ENCODE measurements at regions not wholly inside any gene's neighbourhood (a gene's known extent, or its start where the extent isn't known, plus 50 kb on each side); places are given as distances from the start of the nearest gene placed in this dataset.

- intact Hi-C loops (cut with DNase I) = loop anchor here (10.0 kb wide), 1 partner anchor 491 kb away; the partner anchor contains the start of gene SULF2
- no peak for DNase-seq (ENCODE audit: low spot score)
Observed at GRCh38 chr20:48275286-48276020, 490.2 kb upstream of the SULF2 start.

- intact Hi-C loops (cut with DNase I) = loop anchor here (10.0 kb wide), 1 partner anchor 489 kb away; the partner anchor contains the start of gene SULF2
- DNase-seq (ENCODE audit: low spot score) = no peak
Observed at GRCh38 chr20:48273843-48274242, 488.6 kb upstream of the SULF2 start.

DNA sequence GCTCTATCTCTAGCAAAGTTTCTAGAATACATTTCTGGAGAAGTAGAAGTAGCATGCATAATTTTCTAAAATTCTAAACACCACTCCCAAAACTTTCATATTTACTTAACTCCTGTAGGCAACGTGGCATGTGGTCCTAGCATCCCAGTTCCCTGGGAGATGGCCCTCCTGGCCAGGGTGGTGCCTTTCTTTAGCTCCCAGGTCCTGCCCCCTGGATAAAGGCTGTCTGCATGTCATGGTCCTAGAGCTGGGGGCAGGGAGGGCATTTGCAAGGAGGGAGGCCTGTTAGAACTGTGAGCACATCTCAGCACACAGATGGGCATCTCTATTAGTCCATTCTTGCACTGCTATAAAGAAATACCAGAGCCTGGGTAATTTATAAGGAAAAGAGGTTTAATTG lies 485.6 kb upstream of the SULF2 start:
- intact Hi-C loops (cut with DNase I) = loop anchor here (10.0 kb wide), 1 partner anchor 486 kb away; the partner anchor contains the start of gene SULF2
- DNase-seq (ENCODE audit: low spot score) = no peak

DNA sequence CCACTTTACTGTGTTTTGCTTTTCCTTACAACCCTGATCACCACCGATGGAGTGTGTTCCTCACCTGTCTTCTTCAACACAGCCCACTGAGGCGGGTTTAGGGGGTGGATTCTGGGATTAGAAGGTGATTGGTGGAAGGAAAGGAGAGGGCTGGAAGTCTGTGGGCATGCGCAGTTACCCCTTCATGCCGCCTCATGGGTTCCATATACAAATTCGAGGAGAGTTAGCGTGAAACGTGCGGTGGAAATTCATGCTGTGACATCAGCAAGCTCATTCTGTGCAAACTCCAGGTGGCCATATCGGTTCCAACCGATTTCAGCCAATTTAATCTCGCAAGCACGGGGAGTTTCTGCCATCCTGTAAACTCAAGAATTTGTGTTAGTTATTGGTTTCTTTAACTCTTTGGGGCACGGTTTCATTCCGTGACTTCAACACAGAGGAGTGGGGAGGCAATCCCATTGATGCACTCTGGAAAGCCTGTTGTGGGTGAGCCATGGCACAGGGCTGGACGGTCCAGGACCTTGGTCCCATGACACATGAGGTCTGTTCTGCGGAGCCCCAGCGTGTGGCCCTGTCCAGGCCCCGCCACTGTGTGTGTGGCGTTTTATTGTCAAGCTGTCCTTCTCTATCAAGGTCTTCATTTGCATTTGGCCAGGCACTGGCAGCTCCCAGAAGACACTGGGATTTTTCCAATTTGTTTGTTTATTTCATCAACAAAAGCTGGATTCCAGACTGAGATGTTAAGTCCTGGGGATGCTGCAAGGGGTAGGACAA lies 482.8 kb upstream of the SULF2 start:
- intact Hi-C loops (cut with DNase I) = no loop called here
- no peak for DNase-seq (ENCODE audit: low spot score)

DNA sequence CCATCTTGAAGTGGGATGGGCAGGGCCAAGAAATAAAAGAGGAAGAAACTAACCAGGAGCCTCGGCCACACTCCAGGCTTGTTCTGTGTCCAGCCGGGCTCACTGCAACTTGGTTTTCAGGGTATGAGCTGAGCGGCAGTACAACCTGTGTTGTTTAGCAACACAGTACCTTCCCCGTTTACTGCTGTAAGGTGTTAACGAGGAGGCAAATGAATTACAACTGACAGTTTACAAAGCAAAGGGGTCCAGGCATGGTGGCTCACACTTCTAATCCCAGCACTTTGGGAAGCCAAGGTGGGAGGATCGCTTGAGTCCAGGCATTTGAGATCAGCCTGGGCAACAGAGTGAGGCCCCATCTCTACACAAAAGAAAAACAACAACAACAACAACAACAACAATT lies 481.3 kb upstream of the SULF2 start:
- intact Hi-C loops (cut with DNase I) = no loop called here
- no peak for DNase-seq (ENCODE audit: low spot score)

DNA sequence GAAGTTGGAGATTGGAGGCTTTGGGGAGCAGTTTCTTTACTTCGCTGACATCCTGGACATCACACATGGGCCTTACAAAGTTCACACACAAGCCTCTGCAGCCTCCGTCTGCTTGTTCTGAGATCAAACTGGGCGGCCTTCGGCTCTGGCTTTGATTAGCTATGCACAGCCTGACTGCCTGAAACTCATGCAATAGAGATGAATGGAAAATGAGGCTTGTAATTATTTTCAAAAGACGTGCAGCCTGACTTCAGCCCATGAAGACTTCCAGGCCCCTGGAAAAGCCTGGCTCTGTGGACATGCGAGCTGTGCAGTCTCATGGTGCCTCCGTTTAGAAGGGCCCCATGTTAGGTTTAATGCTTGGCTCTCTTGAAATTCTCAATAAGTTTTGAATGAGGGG lies 480.5 kb upstream of the SULF2 start:
- no peak for DNase-seq (ENCODE audit: low spot score)

DNA sequence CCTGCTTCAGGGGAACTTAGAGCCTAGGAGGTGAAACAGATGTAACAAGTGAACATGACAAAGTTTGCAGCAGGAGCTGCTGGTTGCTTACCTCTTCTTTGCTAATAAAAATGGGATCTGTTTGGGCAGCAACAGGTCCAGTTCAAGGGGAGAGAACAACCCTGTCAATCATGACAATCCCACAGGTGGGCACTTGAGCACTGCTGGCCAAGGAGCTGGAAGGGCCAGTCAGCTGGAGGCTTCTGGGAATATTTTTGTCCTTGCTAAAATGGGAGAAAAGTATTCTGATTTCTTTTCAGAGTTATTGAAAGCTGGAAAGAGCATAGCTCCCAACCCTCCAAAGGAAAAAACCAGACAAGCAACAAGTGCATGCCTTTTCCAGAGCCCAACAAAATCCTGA lies 477.7 kb upstream of the SULF2 start:
- DNase-seq (ENCODE audit: low spot score) = no peak
- intact Hi-C loops (cut with DNase I) = no loop called here

More for the DNA sequence above, 480.5 kb upstream of the SULF2 start:
- intact Hi-C loops (cut with DNase I) = no loop called here

DNA sequence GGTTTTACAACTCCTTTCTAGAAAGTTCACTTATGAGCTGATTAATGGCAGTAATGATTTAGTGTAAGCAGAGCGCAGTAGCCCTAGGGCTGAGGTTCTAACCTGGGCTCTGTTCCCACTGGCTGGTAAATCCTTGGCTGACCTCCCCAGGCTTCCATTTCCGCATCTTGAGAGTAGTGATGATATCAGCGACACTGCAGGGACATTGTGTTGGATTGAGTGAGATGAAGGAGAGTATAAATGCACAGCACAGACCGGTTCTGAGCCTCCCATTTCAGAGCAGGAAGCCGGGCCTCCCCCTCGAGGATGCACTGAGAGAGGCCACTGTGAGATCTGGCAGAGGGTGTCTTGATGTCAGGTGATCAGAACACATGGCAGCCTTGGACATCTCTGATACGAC lies 477.2 kb upstream of the SULF2 start:
- DNase-seq (ENCODE audit: low spot score) = no peak
- intact Hi-C loops (cut with DNase I) = no loop called here

DNA sequence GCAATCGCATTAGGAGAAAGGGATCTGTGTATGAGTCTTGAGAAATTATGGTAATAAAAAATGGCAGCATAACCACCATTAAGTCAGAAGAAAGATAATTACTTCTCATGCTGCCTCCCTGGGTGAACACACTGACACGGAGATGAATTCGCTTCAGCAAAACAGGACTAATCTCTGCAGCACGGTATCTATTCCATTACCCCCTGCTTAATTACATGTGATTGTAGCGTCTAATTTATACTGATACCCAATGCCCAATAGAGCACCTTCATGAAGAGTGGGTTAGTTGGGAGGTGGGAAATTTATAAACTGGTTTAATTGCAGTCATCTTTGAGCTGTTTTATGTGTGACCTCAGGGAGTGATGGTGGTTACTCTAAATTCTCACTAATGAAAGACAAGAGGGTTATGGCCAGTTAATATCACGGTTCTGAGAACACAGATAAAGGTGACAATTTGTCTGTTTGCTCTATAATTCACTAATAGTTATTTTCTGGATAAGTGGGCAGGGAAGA lies 476.2 kb upstream of the SULF2 start:
- DNase-seq (ENCODE audit: low spot score) = no peak
- intact Hi-C loops (cut with DNase I) = no loop called here

DNA sequence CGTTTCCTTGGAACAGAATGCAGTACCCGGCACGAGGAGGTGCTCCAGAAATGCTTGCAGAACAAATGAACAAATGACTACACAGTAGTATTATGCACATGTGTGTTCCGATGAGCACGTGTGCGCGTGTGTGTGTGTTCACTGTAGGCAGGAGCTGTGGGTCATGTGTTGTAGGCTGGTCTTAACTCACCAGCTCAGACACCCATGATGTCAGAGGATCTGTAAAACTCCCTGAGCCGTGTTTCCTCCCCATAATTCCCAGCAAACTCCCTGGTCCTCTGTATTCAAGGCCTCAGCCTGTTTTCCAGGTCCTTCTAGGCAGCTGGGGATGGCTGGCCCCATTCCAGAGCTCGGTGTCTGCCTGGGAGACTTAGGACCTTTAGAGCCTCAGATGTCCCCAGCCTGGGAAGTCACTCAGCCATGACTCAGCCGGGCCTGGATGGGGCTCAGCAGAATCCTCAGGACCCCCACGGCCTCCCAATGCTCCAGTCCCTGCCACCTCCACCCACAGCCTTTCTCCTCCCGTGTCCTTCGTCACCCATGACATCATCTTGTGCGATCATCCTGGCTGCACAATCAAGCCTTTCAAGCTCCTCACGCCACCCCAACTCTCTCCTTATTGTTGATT lies 475.0 kb upstream of the SULF2 start:
- intact Hi-C loops (cut with DNase I) = loop anchor here (1.0 kb wide), 1 partner anchor 13 kb away; no protein-coding TSS in a partner anchor
- no peak for DNase-seq (ENCODE audit: low spot score)

GRCh38 chr20:48259456-48259855 lies 474.2 kb upstream of the SULF2 start:
- intact Hi-C loops (cut with DNase I) = no loop called here
- no peak for DNase-seq (ENCODE audit: low spot score)

DNA sequence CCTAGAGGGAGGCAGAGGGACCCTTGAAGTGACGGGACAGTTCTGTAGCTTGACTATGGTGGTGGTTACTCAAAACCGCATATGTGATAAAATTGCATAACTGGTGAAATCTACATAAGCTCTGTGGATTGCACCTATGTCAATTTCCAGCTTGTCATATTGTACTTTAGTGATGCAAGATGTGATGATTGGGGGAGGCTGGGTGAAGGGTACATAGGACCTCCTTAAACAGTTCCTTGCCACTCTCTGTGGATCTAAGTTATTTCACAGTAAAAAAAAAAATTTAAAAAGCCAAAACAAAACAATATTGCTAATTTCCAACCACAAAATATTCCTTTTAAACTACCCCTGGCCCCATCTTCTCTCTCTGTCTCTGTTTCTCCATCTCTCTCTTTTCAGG lies 472.6 kb upstream of the SULF2 start:
- no peak for DNase-seq (ENCODE audit: low spot score)
- intact Hi-C loops (cut with DNase I) = no loop called here

- intact Hi-C loops (cut with DNase I) = loop anchor here (1.0 kb wide), 1 partner anchor 12 kb away; no protein-coding TSS in a partner anchor
- no peak for DNase-seq (ENCODE audit: low spot score)
Observed at GRCh38 chr20:48247961-48248360, 462.7 kb upstream of the SULF2 start.

- intact Hi-C loops (cut with DNase I) = no loop called here
- no peak for DNase-seq (ENCODE audit: low spot score)
Observed at GRCh38 chr20:48246061-48246790, 460.9 kb upstream of the SULF2 start.

DNA sequence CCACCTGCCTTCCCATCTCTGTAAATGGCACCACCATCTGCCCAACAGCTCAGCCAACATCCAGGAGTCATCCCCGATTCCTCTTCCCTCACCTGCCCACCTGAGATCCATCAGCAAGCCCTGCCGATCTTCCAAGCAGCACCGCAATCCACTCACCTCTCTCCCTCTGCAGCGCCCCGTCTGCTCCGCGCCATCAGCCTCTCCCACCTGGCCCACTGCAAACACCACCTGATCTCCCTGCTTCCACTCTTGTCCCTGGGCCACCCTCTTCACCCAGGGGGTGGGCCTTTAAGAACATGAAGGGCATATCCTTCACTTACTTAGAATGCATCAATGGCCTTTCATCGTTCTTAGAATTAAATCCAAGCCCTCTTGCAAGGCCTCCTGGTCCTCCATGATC lies 457.3 kb upstream of the SULF2 start:
- no peak for DNase-seq (ENCODE audit: low spot score)
- intact Hi-C loops (cut with DNase I) = no loop called here

DNA sequence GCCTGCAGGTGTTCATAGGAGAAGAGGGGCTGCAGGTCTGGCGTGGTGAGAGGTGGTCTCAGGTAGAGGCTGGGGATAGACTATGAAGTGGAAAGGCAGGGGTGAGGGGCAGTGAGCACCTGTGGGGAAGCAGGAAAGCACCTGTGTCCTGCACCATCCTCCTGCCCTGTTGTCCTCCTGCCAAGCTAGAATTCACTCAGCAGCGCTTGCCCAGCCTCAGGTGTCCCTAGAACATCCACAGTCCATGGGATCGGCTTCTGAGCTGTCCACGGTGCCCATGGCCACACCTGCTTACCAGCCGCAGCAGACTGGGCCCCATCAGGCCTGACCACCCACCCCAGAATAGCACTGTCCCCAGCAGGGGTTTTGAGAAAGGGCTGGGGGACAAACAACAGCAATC lies 456.2 kb upstream of the SULF2 start:
- DNase-seq (ENCODE audit: low spot score) = no peak
- intact Hi-C loops (cut with DNase I) = no loop called here

DNA sequence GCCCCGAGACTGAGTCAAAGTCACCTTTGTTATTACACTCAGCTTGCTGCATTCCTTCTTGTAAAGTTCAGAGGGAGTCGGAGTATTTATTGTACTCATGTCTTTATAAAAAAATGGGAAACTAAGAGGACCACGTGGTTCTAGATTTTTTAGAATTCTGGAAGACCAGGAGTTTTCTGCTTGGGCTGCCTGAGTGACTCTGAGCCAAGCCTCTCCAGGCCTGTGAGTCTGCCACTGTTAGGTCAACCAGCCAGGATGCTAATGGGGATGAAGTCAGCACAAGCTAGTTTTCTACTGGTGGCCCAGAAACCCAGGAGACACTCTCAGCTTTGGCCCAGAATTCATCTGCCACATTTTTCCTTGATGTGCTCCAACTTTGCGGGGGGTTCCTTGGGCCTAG lies 453.5 kb upstream of the SULF2 start:
- no peak for DNase-seq (ENCODE audit: low spot score)
- intact Hi-C loops (cut with DNase I) = no loop called here

DNA sequence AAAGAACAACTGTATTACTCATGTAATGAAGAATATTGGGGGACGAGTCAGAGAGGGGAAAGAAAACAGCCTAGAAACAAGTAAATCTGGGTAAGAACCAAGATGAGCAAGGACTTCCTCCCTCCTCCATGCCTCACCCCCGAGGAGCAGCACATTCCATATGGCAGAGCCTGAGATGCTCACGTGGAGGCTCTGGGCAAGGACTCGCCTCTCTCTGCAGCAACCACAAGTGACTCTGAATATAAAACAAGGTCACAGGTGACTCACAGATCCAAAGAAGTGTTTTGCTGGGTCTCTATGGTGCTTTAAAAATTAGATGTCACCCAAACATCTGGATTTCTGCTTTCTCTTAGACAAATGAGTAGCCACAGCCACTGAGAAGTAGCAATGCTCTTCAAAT lies 453.0 kb upstream of the SULF2 start:
- intact Hi-C loops (cut with DNase I) = no loop called here
- no peak for DNase-seq (ENCODE audit: low spot score)

Measured in cardiac septum (tissue), 1 donor.